ENCODE measurements at regions not wholly inside any gene's neighbourhood (a gene's known extent, or its start where the extent isn't known, plus 50 kb on each side); places are given as distances from the start of the nearest gene placed in this dataset.

GRCh38 chr6:95387845-95388244 is 189.5 kb upstream of the MANEA start:
- no peak overlapping the region for H3K4me3 ChIP-seq (ENCODE audit: low read depth in 2 of 2, low read length in 1 of 2)
- no peak overlapping the region for H3K9ac ChIP-seq
- no peak overlapping the region for H3K4me2 ChIP-seq
- H3K36me3 ChIP-seq (replicated peaks in 1 of 2; ENCODE audit: control insufficient read depth in 1 of 2, insufficient read depth in 2 of 2, low read length in 1 of 2), result no peaks in the 10 kb centered on the region
- no peaks in the 10 kb centered on the region for H3K9me3 ChIP-seq
- no peak overlapping the region for H3K27ac ChIP-seq (ENCODE audit: low read depth in 2 of 2, low read length in 1 of 2)
- TF ChIP-seq TEAD4 (IDR thresholded peaks at IDR 0.05; ENCODE audit: borderline replicate concordance, insufficient read depth), result no peak
- TF ChIP-seq SMC3 (IDR thresholded peaks at IDR 0.05; ENCODE audit: low read depth, low read length), result no peak
- TF ChIP-seq SIN3A (IDR thresholded peaks at IDR 0.05; ENCODE audit: borderline replicate concordance, low read depth, low read length), result no peak
- TF ChIP-seq MEF2A (IDR thresholded peaks at IDR 0.05; ENCODE audit: borderline replicate concordance, low read depth), result no peak
- TF ChIP-seq USF1 (IDR thresholded peaks at IDR 0.05; ENCODE audit: borderline replicate concordance, low read depth), result no peak
- TF ChIP-seq, protein P1, sequence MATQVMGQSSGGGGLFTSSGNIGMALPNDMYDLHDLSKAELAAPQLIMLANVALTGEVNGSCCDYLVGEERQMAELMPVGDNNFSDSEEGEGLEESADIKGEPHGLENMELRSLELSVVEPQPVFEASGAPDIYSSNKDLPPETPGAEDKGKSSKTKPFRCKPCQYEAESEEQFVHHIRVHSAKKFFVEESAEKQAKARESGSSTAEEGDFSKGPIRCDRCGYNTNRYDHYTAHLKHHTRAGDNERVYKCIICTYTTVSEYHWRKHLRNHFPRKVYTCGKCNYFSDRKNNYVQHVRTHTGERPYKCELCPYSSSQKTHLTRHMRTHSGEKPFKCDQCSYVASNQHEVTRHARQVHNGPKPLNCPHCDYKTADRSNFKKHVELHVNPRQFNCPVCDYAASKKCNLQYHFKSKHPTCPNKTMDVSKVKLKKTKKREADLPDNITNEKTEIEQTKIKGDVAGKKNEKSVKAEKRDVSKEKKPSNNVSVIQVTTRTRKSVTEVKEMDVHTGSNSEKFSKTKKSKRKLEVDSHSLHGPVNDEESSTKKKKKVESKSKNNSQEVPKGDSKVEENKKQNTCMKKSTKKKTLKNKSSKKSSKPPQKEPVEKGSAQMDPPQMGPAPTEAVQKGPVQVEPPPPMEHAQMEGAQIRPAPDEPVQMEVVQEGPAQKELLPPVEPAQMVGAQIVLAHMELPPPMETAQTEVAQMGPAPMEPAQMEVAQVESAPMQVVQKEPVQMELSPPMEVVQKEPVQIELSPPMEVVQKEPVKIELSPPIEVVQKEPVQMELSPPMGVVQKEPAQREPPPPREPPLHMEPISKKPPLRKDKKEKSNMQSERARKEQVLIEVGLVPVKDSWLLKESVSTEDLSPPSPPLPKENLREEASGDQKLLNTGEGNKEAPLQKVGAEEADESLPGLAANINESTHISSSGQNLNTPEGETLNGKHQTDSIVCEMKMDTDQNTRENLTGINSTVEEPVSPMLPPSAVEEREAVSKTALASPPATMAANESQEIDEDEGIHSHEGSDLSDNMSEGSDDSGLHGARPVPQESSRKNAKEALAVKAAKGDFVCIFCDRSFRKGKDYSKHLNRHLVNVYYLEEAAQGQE (IDR thresholded peaks at IDR 0.05; ENCODE audit: low read depth, low read length), result no peak
- no peak for TF ChIP-seq NFIC (IDR thresholded peaks at IDR 0.05; ENCODE audit: borderline replicate concordance)
- TF ChIP-seq RAD21 (IDR thresholded peaks at IDR 0.05; ENCODE audit: low read length), result no peak
- TF ChIP-seq GATA2 (CRISPR knock-in tag; IDR thresholded peaks at IDR 0.05), result no peak
- no peak for TF ChIP-seq TCF12 (IDR thresholded peaks at IDR 0.05)
- no peak for TF ChIP-seq NRF1 (IDR thresholded peaks at IDR 0.05; ENCODE audit: low read depth, low read length)
- TF ChIP-seq TAF1 (IDR thresholded peaks at IDR 0.05; ENCODE audit: borderline replicate concordance, low read depth, low read length), result no peak
- no peak for TF ChIP-seq IRF3 (IDR thresholded peaks at IDR 0.05; ENCODE audit: low read depth, low read length)
- no peak for TF ChIP-seq GABPA (IDR thresholded peaks at IDR 0.05; ENCODE audit: low read depth)
- no peak for TF ChIP-seq RXRA (IDR thresholded peaks at IDR 0.05; ENCODE audit: borderline replicate concordance, low read depth)
- TF ChIP-seq, protein P2, sequence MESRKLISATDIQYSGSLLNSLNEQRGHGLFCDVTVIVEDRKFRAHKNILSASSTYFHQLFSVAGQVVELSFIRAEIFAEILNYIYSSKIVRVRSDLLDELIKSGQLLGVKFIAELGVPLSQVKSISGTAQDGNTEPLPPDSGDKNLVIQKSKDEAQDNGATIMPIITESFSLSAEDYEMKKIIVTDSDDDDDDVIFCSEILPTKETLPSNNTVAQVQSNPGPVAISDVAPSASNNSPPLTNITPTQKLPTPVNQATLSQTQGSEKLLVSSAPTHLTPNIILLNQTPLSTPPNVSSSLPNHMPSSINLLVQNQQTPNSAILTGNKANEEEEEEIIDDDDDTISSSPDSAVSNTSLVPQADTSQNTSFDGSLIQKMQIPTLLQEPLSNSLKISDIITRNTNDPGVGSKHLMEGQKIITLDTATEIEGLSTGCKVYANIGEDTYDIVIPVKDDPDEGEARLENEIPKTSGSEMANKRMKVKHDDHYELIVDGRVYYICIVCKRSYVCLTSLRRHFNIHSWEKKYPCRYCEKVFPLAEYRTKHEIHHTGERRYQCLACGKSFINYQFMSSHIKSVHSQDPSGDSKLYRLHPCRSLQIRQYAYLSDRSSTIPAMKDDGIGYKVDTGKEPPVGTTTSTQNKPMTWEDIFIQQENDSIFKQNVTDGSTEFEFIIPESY (IDR thresholded peaks at IDR 0.05; ENCODE audit: borderline replicate concordance, low read depth), result no peak
- H2AFZ ChIP-seq (ENCODE audit: low read depth), result no peak overlapping the region
- H3K9me2 ChIP-seq, result no peaks in the 10 kb centered on the region
- H3K79me2 ChIP-seq (ENCODE audit: insufficient read depth), result no peaks in the 10 kb centered on the region
- H4K20me1 ChIP-seq (ENCODE audit: insufficient read depth), result no peaks in the 10 kb centered on the region
- H3K27me3 ChIP-seq (ENCODE audit: insufficient read depth), result no peaks in the 10 kb centered on the region
- no peaks in the 10 kb centered on the region for H3F3A ChIP-seq (replicated peaks; ENCODE audit: insufficient read depth)
- H3K4me1 ChIP-seq (ENCODE audit: control insufficient read depth in 1 of 2, insufficient read depth in 2 of 2, low read depth in 1 of 2, low read length in 1 of 2), result no peaks in the 10 kb centered on the region
- ChIA-PET CTCF (interaction anchor here (1.6 kb wide), 1 partner anchor 479 kb away, joined by 4 read pairs; no protein-coding TSS in a partner anchor), POLR2A (no interaction called here)
- DNase-seq, result no peak
